ENCODE measurements at regions not wholly inside any gene's neighbourhood (a gene's known extent, or its start where the extent isn't known, plus 50 kb on each side); places are given as distances from the start of the nearest gene placed in this dataset.
A peak's percentile ranks its signal among the peaks of the same experiment; 100 is the strongest.

GRCh38 chr5:31137676-31138075, 55.8 kb upstream of the CDH6 start:
- DNase-seq (ENCODE audit: low read depth in 4 of 4, low spot score in 2 of 4) = no peak

GRCh38 chr5:31135542-31135941, 57.9 kb upstream of the CDH6 start:
- DNase-seq (ENCODE audit: low read depth in 4 of 4, low spot score in 2 of 4) = no peak

- DNase-seq (ENCODE audit: low read depth in 4 of 4, low spot score in 2 of 4) = no peak
Measured at GRCh38 chr5:31133488-31133887, 60.0 kb upstream of the CDH6 start.

GRCh38 chr5:31131381-31131891, 62.0 kb upstream of the CDH6 start:
- no peak for DNase-seq (ENCODE audit: low read depth in 4 of 4, low spot score in 2 of 4)

- no peak for DNase-seq (ENCODE audit: low read depth in 4 of 4, low spot score in 2 of 4)
Measured at GRCh38 chr5:31130676-31131075, 62.8 kb upstream of the CDH6 start.

- no peak for DNase-seq (ENCODE audit: low read depth in 4 of 4, low spot score in 2 of 4)
Measured at GRCh38 chr5:31124651-31125305, 68.7 kb upstream of the CDH6 start.

- DNase-seq (ENCODE audit: low read depth in 4 of 4, low spot score in 2 of 4) = no peak
Measured at GRCh38 chr5:31124026-31124425, 69.5 kb upstream of the CDH6 start.

GRCh38 chr5:31122998-31123951, 70.2 kb upstream of the CDH6 start:
- no peak for DNase-seq (ENCODE audit: low read depth in 4 of 4, low spot score in 2 of 4)

- DNase-seq (ENCODE audit: low read depth in 4 of 4, low spot score in 2 of 4) = no peak
Measured at GRCh38 chr5:31121224-31121623, 72.3 kb upstream of the CDH6 start.

- no peak for DNase-seq (ENCODE audit: low read depth in 4 of 4, low spot score in 2 of 4)
Measured at GRCh38 chr5:31120642-31120948, 72.9 kb upstream of the CDH6 start.

- no peak for DNase-seq (ENCODE audit: low read depth in 4 of 4, low spot score in 2 of 4)
Measured at GRCh38 chr5:31119938-31120641, 73.4 kb upstream of the CDH6 start.

- no peak for DNase-seq (ENCODE audit: low read depth in 4 of 4, low spot score in 2 of 4)
Measured at GRCh38 chr5:31116466-31117031, 76.9 kb upstream of the CDH6 start.

GRCh38 chr5:31114817-31115216, 78.7 kb upstream of the CDH6 start:
- DNase-seq (ENCODE audit: low read depth in 4 of 4, low spot score in 2 of 4) = no peak

- no peak for DNase-seq (ENCODE audit: low read depth in 4 of 4, low spot score in 2 of 4)
Measured at GRCh38 chr5:31113666-31114350, 79.7 kb upstream of the CDH6 start.

GRCh38 chr5:31113101-31113500, 80.4 kb upstream of the CDH6 start:
- DNase-seq (ENCODE audit: low read depth in 4 of 4, low spot score in 2 of 4) = no peak

GRCh38 chr5:31107091-31107518, 86.4 kb upstream of the CDH6 start:
- peak in 3 of 4 donors; percentile 55 to 72 (median 61) for DNase-seq (ENCODE audit: low read depth in 4 of 4, low spot score in 2 of 4)

- DNase-seq (ENCODE audit: low read depth in 4 of 4, low spot score in 2 of 4) = no peak
Measured at GRCh38 chr5:31106691-31107090, 86.8 kb upstream of the CDH6 start.

GRCh38 chr5:31106278-31106677, 87.2 kb upstream of the CDH6 start:
- DNase-seq (ENCODE audit: low read depth in 4 of 4, low spot score in 2 of 4) = no peak

- DNase-seq (ENCODE audit: low read depth in 4 of 4, low spot score in 2 of 4) = no peak
Measured at GRCh38 chr5:31104775-31105174, 88.7 kb upstream of the CDH6 start.

- no peak for DNase-seq (ENCODE audit: low read depth in 4 of 4, low spot score in 2 of 4)
Measured at GRCh38 chr5:31100781-31101310, 92.6 kb upstream of the CDH6 start.

Data from left renal cortex interstitium (tissue), 4 donors.